CD4-positive, CD25-positive, alpha-beta regulatory T cell (primary cell): ENCODE measurements at regions not wholly inside any gene's neighbourhood (a gene's known extent, or its start where the extent isn't known, plus 50 kb on each side); places are given as distances from the start of the nearest gene placed in this dataset.

Experiments
- ATAC-seq, 2 donors: fragments of 150-1000 bp; cut with Tn5 transposase; one replicate each; pipeline ENCODE4 v1.10.0; 2021; ENCODE audit warnings: low read depth in 2 of 2, moderate number of reproducible peaks in 2 of 2, moderate library complexity in 1 of 2
- DNase-seq, 3 donors: peaks; one replicate each; pipeline versions ENCODE4 v3.0.0 to v3.0.0-alpha.2; 2012 to 2022; ENCODE audit warnings: mixed read lengths in 1 of 3
- H3K27ac ChIP-seq: one replicate; pipeline ENCODE4 v1.7.0; 2013; ENCODE audit warnings: mild to moderate bottlenecking, low read length; ENCODE audit not compliant: insufficient read depth, poor library complexity, severe bottlenecking
- H3K27me3 ChIP-seq: one replicate; pipeline ENCODE4 v1.7.0; 2013; ENCODE audit warnings: low read length; ENCODE audit not compliant: control insufficient read depth, insufficient read depth
- H3K36me3 ChIP-seq: one replicate; pipeline ENCODE4 v1.7.0; 2013; ENCODE audit warnings: mild to moderate bottlenecking, low read length, moderate library complexity; ENCODE audit not compliant: control insufficient read depth, insufficient read depth
- H3K4me1 ChIP-seq: 2 replicates; pipeline ENCODE4 v1.7.0; 2013; ENCODE audit warnings: mild to moderate bottlenecking, low read length; ENCODE audit not compliant: insufficient read depth, control insufficient read depth, poor library complexity, severe bottlenecking
- H3K4me3 ChIP-seq: one replicate; pipeline ENCODE4 v1.7.0; 2013; ENCODE audit warnings: low read depth, mild to moderate bottlenecking, low read length, moderate library complexity
- H3K9me3 ChIP-seq, 2 experiments: 1 replicate in 1 of 2; 2 replicates in 1 of 2; pipeline ENCODE4 v1.7.0; 2013; ENCODE audit warnings: low read length in 2 of 2, mild to moderate bottlenecking in 1 of 2, moderate library complexity in 1 of 2; ENCODE audit not compliant: control insufficient read depth in 2 of 2
- H3K27ac Mint-ChIP-seq, 3 donors: one replicate each; pipeline ENCODE4 v1.8.0; 2020 to 2022; ENCODE audit warnings: mild to moderate bottlenecking in 3 of 3, mixed read lengths in 3 of 3, moderate library complexity in 2 of 3
- H3K27me3 Mint-ChIP-seq: one replicate; pipeline ENCODE4 v1.8.0; 2022; ENCODE audit warnings: mild to moderate bottlenecking, mixed read lengths
- H3K36me3 Mint-ChIP-seq: one replicate; pipeline ENCODE4 v1.8.0; 2020; ENCODE audit warnings: mixed read lengths
- H3K4me1 Mint-ChIP-seq, 4 donors: one replicate each; pipeline ENCODE4 v1.8.0; 2020 to 2022; ENCODE audit warnings: mixed read lengths in 4 of 4, mild to moderate bottlenecking in 1 of 4
- H3K4me3 Mint-ChIP-seq, 4 donors: one replicate each; pipeline ENCODE4 v1.8.0; 2020 to 2022; ENCODE audit warnings: mild to moderate bottlenecking in 4 of 4, mixed read lengths in 4 of 4, moderate library complexity in 3 of 4
- H3K9me3 Mint-ChIP-seq, 7 donors: one replicate each; pipeline ENCODE4 v1.8.0; 2020 to 2022; ENCODE audit warnings: mixed read lengths in 7 of 7, mild to moderate bottlenecking in 3 of 7, moderate library complexity in 2 of 7

GRCh38 chr17:34001246-34001645 is 253.8 kb upstream of the CCL2 start:
- Mint-ChIP-seq H3K36me3 (peaks cover 5% of the 10 kb centered on the region), H3K9me3 (peaks cover 0 to 21% (median 10%) of the 10 kb centered on the region in 7 donors), H3K27me3 (peaks cover 7% of the 10 kb centered on the region), H3K27ac (no peak overlapping the region), H3K4me1 (no peaks in the 10 kb centered on the region), H3K4me3 (no peak overlapping the region)
- H3K27ac ChIP-seq, result no peak overlapping the region
- H3K4me3 ChIP-seq, result no peak overlapping the region
- H3K9me3 ChIP-seq, result peaks cover 3 to 15% of the 10 kb centered on the region in 2 experiments
- DNase-seq (no peak), ATAC-seq (no peak)
- H3K4me1 ChIP-seq, result no peaks in the 10 kb centered on the region
- H3K27me3 ChIP-seq, result no peaks in the 10 kb centered on the region
- no peaks in the 10 kb centered on the region for H3K36me3 ChIP-seq

GRCh38 chr17:34006126-34006525 is 249.0 kb upstream of the CCL2 start:
- DNase-seq (no peak), ATAC-seq (no peak)
- Histone ChIP-seq H3K36me3 (no peaks in the 10 kb centered on the region), H3K4me1 (no peaks in the 10 kb centered on the region), H3K27ac (no peak overlapping the region), H3K9me3 (peaks cover 0 to 9% of the 10 kb centered on the region in 2 experiments), H3K27me3 (no peaks in the 10 kb centered on the region), H3K4me3 (no peak overlapping the region)
- Mint-ChIP-seq H3K27ac (no peak overlapping the region), H3K27me3 (peaks cover 6% of the 10 kb centered on the region), H3K4me1 (no peaks in the 10 kb centered on the region), H3K9me3 (peaks cover 0 to 9% (median 5%) of the 10 kb centered on the region in 7 donors), H3K36me3 (peaks cover 5% of the 10 kb centered on the region), H3K4me3 (no peak overlapping the region)

DNA sequence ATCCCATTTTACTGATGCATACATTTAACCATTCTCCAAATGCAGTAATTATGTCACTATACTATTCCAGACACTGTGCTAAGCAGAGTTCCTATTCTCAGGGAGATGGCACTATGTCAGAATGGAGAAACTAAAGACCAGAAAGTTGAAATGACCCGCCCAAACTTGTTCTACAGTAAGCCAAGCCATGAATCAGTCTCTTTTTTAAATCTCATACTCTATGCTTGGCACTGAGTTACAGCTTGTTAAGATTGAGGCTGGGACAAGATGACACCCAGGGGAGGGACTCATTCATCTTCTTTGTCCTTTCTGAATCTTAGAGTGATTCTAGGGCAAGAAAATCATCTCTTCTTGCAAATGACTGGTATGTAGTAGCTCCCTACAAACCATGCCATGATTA is 247.0 kb upstream of the CCL2 start:
- H3K36me3 Mint-ChIP-seq, result no peaks in the 10 kb centered on the region
- H3K27me3 Mint-ChIP-seq, result peaks cover 6% of the 10 kb centered on the region
- H3K9me3 Mint-ChIP-seq, result peaks cover 0 to 4% (median 2%) of the 10 kb centered on the region in 7 donors
- H3K27ac Mint-ChIP-seq, result no peak overlapping the region
- Histone ChIP-seq H3K4me3 (no peak overlapping the region), H3K36me3 (no peaks in the 10 kb centered on the region), H3K27me3 (no peaks in the 10 kb centered on the region), H3K4me1 (no peaks in the 10 kb centered on the region), H3K9me3 (no peaks in the 10 kb centered on the region), H3K27ac (no peak overlapping the region)
- no peak overlapping the region for H3K4me3 Mint-ChIP-seq
- no peaks in the 10 kb centered on the region for H3K4me1 Mint-ChIP-seq
- DNase-seq (no peak), ATAC-seq (no peak)

GRCh38 chr17:34009912-34010311 is 245.2 kb upstream of the CCL2 start:
- Histone ChIP-seq H3K36me3 (no peaks in the 10 kb centered on the region), H3K27ac (no peak overlapping the region), H3K9me3 (no peaks in the 10 kb centered on the region), H3K27me3 (no peaks in the 10 kb centered on the region), H3K4me3 (no peak overlapping the region), H3K4me1 (no peaks in the 10 kb centered on the region)
- Mint-ChIP-seq H3K9me3 (peaks cover 0 to 3% (median 0%) of the 10 kb centered on the region in 7 donors), H3K4me3 (no peak overlapping the region), H3K27me3 (peaks cover 8% of the 10 kb centered on the region), H3K36me3 (no peaks in the 10 kb centered on the region), H3K27ac (no peak overlapping the region), H3K4me1 (no peaks in the 10 kb centered on the region)
- ATAC-seq, result no peak
- no peak for DNase-seq

DNA sequence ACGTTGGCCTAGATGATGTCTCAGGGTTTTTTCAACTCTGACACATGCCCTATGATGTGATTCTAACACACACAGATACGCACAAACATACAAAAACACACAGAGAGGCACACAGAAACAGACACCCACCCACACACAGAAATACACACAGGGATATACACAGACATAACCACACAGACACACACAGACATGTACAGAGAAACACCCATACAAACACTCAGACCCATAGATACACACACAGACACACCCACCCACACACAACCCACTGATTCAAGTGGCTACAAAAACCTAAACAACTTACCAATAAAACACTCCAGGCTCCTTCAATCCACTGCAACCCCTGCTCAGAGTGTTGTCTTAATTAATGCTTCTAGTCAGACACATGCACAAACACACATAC is 244.6 kb upstream of the CCL2 start:
- no peak overlapping the region for H3K27ac Mint-ChIP-seq

DNA sequence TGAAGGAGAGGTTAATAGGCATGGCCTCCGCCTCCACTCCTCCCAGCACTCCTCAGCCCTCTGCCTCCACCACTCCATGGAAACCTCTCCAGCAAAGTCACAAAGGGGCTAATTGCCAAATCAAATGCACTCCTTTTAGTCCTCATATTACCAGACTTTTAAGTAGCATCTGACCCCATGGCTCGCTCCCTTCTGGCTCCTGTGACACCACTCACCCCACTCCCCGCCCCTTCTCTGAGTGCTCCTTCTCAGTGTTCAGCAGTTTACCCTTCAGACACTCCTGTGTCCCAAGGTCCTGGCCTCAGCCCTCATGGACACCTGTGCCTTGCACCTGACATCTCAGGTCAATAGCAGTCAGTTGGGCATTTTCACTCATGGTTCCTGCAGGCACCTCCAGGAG is 243.5 kb upstream of the CCL2 start:
- H3K27me3 Mint-ChIP-seq, result peaks cover 12% of the 10 kb centered on the region
- H3K4me1 ChIP-seq, result no peaks in the 10 kb centered on the region

More for the DNA sequence above, 244.6 kb upstream of the CCL2 start:
- Mint-ChIP-seq H3K4me1 (no peaks in the 10 kb centered on the region), H3K36me3 (no peaks in the 10 kb centered on the region), H3K9me3 (peaks cover 0 to 3% (median 0%) of the 10 kb centered on the region in 7 donors), H3K27me3 (peaks cover 13% of the 10 kb centered on the region), H3K4me3 (no peak overlapping the region)
- DNase-seq, result no peak
- Histone ChIP-seq H3K4me3 (no peak overlapping the region), H3K36me3 (no peaks in the 10 kb centered on the region), H3K27ac (no peak overlapping the region), H3K9me3 (no peaks in the 10 kb centered on the region), H3K4me1 (no peaks in the 10 kb centered on the region), H3K27me3 (no peaks in the 10 kb centered on the region)
- ATAC-seq, result no peak

DNA sequence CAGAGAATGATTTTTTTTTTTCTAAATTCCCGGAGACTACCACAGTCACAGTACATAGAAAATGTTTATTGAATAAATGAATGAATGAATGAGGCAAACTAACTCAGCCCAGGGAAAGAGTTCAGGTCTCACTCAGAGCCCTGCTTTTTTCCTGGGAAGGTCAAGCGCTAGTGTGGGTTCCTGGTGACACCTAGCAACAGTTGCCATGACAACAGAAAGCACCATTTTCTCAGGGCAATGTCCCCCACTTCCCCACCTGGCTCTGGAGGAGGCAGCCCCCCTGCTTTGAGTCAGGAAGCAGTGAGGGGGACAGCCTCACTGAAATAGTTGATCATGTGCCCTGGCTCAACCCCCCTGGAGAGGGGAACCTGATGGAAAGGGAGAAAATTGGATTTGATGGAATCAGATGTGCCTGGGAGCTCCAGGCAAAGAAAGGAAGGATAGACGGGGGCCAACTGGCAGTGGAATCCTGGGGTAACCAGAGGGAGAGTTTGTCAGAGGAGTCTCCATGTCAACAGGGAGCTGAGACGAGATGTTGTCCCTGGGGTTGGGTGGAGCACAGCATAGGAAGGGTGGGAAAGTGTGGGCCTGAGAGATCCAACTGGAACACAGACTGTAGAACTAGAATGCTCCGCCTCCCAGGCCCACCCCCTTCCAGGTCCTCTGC is 242.2 kb upstream of the CCL2 start:
- DNase-seq, result no peak
- H3K4me3 ChIP-seq, result no peak overlapping the region
- ATAC-seq, result no peak
- H3K27ac ChIP-seq, result no peak overlapping the region
- no peak overlapping the region for H3K27ac Mint-ChIP-seq
- H3K4me3 Mint-ChIP-seq, result peak overlapping the region in 1 of 4 donors; percentile 32
- H3K4me1 ChIP-seq, result no peaks in the 10 kb centered on the region
- no peaks in the 10 kb centered on the region for H3K9me3 ChIP-seq
- no peaks in the 10 kb centered on the region for H3K36me3 Mint-ChIP-seq
- no peaks in the 10 kb centered on the region for H3K36me3 ChIP-seq
- peaks cover 12% of the 10 kb centered on the region for H3K27me3 Mint-ChIP-seq
- H3K9me3 Mint-ChIP-seq, result peaks cover 0 to 3% (median 0%) of the 10 kb centered on the region in 7 donors
- no peaks in the 10 kb centered on the region for H3K4me1 Mint-ChIP-seq
- H3K27me3 ChIP-seq, result no peaks in the 10 kb centered on the region

More for the DNA sequence above, 243.5 kb upstream of the CCL2 start:
- no peak for ATAC-seq
- no peak overlapping the region for H3K27ac Mint-ChIP-seq
- Histone ChIP-seq H3K9me3 (no peaks in the 10 kb centered on the region), H3K27me3 (no peaks in the 10 kb centered on the region), H3K4me3 (no peak overlapping the region), H3K36me3 (no peaks in the 10 kb centered on the region), H3K27ac (no peak overlapping the region)
- no peak overlapping the region for H3K4me3 Mint-ChIP-seq
- H3K4me1 Mint-ChIP-seq, result no peaks in the 10 kb centered on the region
- peaks cover 0 to 3% (median 0%) of the 10 kb centered on the region in 7 donors for H3K9me3 Mint-ChIP-seq
- no peaks in the 10 kb centered on the region for H3K36me3 Mint-ChIP-seq
- DNase-seq, result no peak

DNA sequence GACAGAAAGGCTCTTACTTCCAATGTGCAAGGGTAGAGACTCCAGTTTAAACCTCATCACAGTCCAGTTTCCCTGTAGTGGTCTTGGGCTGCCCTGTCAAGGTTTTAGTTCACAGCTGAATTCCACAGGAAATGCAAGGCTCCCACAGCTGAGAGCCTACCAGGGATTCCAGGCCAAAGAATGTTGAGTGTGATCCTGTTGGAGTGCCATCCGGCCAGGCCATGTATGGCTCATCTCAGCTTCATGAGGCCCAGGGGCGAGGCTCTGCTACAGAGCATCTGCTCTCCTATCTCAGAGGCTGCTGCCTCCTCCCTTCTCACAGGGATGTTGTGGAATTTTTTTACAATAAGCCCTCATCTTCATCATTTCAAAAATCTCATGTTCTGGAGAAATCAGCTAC is 239.8 kb upstream of the CCL2 start:
- no peaks in the 10 kb centered on the region for H3K36me3 Mint-ChIP-seq
- ATAC-seq (no peak), DNase-seq (no peak)
- H3K27me3 ChIP-seq, result no peaks in the 10 kb centered on the region
- no peak overlapping the region for H3K4me3 ChIP-seq
- H3K36me3 ChIP-seq, result no peaks in the 10 kb centered on the region
- H3K27ac ChIP-seq, result no peak overlapping the region
- H3K9me3 Mint-ChIP-seq, result peaks cover 0 to 3% (median 0%) of the 10 kb centered on the region in 7 donors
- H3K27ac Mint-ChIP-seq, result no peak overlapping the region
- peaks cover 12% of the 10 kb centered on the region for H3K27me3 Mint-ChIP-seq
- H3K4me3 Mint-ChIP-seq, result no peak overlapping the region
- no peaks in the 10 kb centered on the region for H3K4me1 Mint-ChIP-seq
- no peaks in the 10 kb centered on the region for H3K4me1 ChIP-seq
- no peaks in the 10 kb centered on the region for H3K9me3 ChIP-seq
